ENCODE measurements at regions not wholly inside any gene's neighbourhood (a gene's known extent, or its start where the extent isn't known, plus 50 kb on each side); places are given as distances from the start of the nearest gene placed in this dataset.

- FAIRE-seq: no peak
- no peak overlapping the region for H2AFZ ChIP-seq (ENCODE audit: low read depth, low read length)
- TF ChIP-seq CTCF (IDR thresholded peaks at IDR 0.05; ENCODE audit: extremely low read depth in 1 of 2, insufficient read depth in 1 of 2, low read depth in 1 of 2, low read length in 2 of 2): no peak
- no peaks in the 10 kb centered on the region for H4K20me1 ChIP-seq (replicated peaks; ENCODE audit: control insufficient read depth, extremely low read depth, insufficient read depth, low read length)
- H3K4me3 ChIP-seq (replicated peaks in 1 of 3; ENCODE audit: insufficient read depth in 1 of 3, low read depth in 1 of 3, low read length in 3 of 3): no peak overlapping the region
- ChIA-PET CTCF (no interaction called here), POLR2A (no interaction called here)
- H3K27me3 ChIP-seq (ENCODE audit: control insufficient read depth in 2 of 2, insufficient read depth in 2 of 2, low read length in 2 of 2): no peaks in the 10 kb centered on the region
- no peaks in the 10 kb centered on the region for H3K4me1 ChIP-seq (ENCODE audit: control insufficient read depth, extremely low read depth, insufficient read depth, low read length)
- BruUV-seq (replicated peaks): no TSS peak
- H3K27ac ChIP-seq (ENCODE audit: insufficient read depth, low read depth, low read length): no peak overlapping the region
- intact Hi-C loops (cut with micrococcal nuclease) (no loop called here), dilution Hi-C loops (cut with MboI; ENCODE audit: extremely low pct_ligation_motif_present, low sequenced_read_pairs) (no loop called here)
- DNase-seq (ENCODE audit: low read depth, low spot score): no peak
- H3K79me2 ChIP-seq (ENCODE audit: control insufficient read depth, insufficient read depth, low read length): no peaks in the 10 kb centered on the region
- H3K9me1 ChIP-seq (replicated peaks; ENCODE audit: control insufficient read depth, extremely low read depth, insufficient read depth, low read length): no peaks in the 10 kb centered on the region
- H3K36me3 ChIP-seq (ENCODE audit: control insufficient read depth in 2 of 2, extremely low read depth in 1 of 2, insufficient read depth in 2 of 2, low read length in 2 of 2): no peaks in the 10 kb centered on the region
- no peak overlapping the region for H3K4me2 ChIP-seq (ENCODE audit: insufficient read depth, low read length)
- H3K9me3 ChIP-seq (replicated peaks; ENCODE audit: control insufficient read depth, insufficient read depth, low read length): no peaks in the 10 kb centered on the region
- no peak overlapping the region for H3K9ac ChIP-seq (replicated peaks; ENCODE audit: extremely low read depth, insufficient read depth, low read length)
These were observed 1088.6 kb upstream of the C9orf72 start for GRCh38 chr9:28661853-28662252.

GRCh38 chr9:28662675-28663074 lies 1089.4 kb upstream of the C9orf72 start:
- intact Hi-C loops (cut with micrococcal nuclease): no loop called here
- H4K20me1 ChIP-seq (replicated peaks; ENCODE audit: control insufficient read depth, extremely low read depth, insufficient read depth, low read length): no peaks in the 10 kb centered on the region
- no peaks in the 10 kb centered on the region for H3K9me3 ChIP-seq (replicated peaks; ENCODE audit: control insufficient read depth, insufficient read depth, low read length)
- no peaks in the 10 kb centered on the region for H3K79me2 ChIP-seq (ENCODE audit: control insufficient read depth, insufficient read depth, low read length)
- dilution Hi-C loops (cut with MboI; ENCODE audit: extremely low pct_ligation_motif_present, low sequenced_read_pairs): no loop called here
- H3K4me2 ChIP-seq (ENCODE audit: insufficient read depth, low read length): no peak overlapping the region
- no peaks in the 10 kb centered on the region for H3K4me1 ChIP-seq (ENCODE audit: control insufficient read depth, extremely low read depth, insufficient read depth, low read length)
- H3K36me3 ChIP-seq (ENCODE audit: control insufficient read depth in 2 of 2, extremely low read depth in 1 of 2, insufficient read depth in 2 of 2, low read length in 2 of 2): no peaks in the 10 kb centered on the region
- no peaks in the 10 kb centered on the region for H3K27me3 ChIP-seq (ENCODE audit: control insufficient read depth in 2 of 2, insufficient read depth in 2 of 2, low read length in 2 of 2)
- CTCF ChIA-PET: no interaction called here
- no peak overlapping the region for H2AFZ ChIP-seq (ENCODE audit: low read depth, low read length)
- no peak overlapping the region for H3K27ac ChIP-seq (ENCODE audit: insufficient read depth, low read depth, low read length)
- H3K9ac ChIP-seq (replicated peaks; ENCODE audit: extremely low read depth, insufficient read depth, low read length): no peak overlapping the region
- BruUV-seq (replicated peaks): no TSS peak
- DNase-seq (ENCODE audit: low read depth, low spot score) (no peak), FAIRE-seq (no peak)
- H3K4me3 ChIP-seq (replicated peaks in 1 of 3; ENCODE audit: insufficient read depth in 1 of 3, low read depth in 1 of 3, low read length in 3 of 3): no peak overlapping the region
- POLR2A ChIA-PET: no interaction called here
- no peak for TF ChIP-seq POLR2A (IDR thresholded peaks at IDR 0.05; ENCODE audit: low read depth, low read length)
- TF ChIP-seq CTCF (IDR thresholded peaks at IDR 0.05; ENCODE audit: extremely low read depth in 1 of 2, insufficient read depth in 1 of 2, low read depth in 1 of 2, low read length in 2 of 2): no peak
- TF ChIP-seq EZH2 (IDR thresholded peaks at IDR 0.05; ENCODE audit: borderline replicate concordance, low read depth, low read length, severe bottlenecking): no peak
- no peak for TF ChIP-seq GATA2 (IDR thresholded peaks at IDR 0.05; ENCODE audit: insufficient read depth, insufficient read length, low read depth, low read length)
- TF ChIP-seq JUN (IDR thresholded peaks at IDR 0.05; ENCODE audit: borderline replicate concordance, insufficient read depth, insufficient read length, low read depth): no peak
- TF ChIP-seq FOS (IDR thresholded peaks at IDR 0.05; ENCODE audit: borderline replicate concordance, insufficient read depth, low read length): no peak
- no peak for TF ChIP-seq POLR2AphosphoS5 (IDR thresholded peaks at IDR 0.05; ENCODE audit: insufficient read depth, low read depth, low read length)
- TF ChIP-seq MAX (IDR thresholded peaks at IDR 0.05; ENCODE audit: insufficient read depth, insufficient read length): no peak
- TF ChIP-seq MYC (IDR thresholded peaks at IDR 0.05; ENCODE audit: low read depth, low read length): no peak
- H3K9me1 ChIP-seq (replicated peaks; ENCODE audit: control insufficient read depth, extremely low read depth, insufficient read depth, low read length): no peaks in the 10 kb centered on the region
